Liver (tissue), 3 donors: ENCODE measurements at regions not wholly inside any gene's neighbourhood (a gene's known extent, or its start where the extent isn't known, plus 50 kb on each side); places are given as distances from the start of the nearest gene placed in this dataset.

Experiments used
- SP1 ChIP-seq: IDR thresholded peaks from 2 replicates; pipeline ENCODE4 v1.6.1; 2018; ENCODE audit warnings: antibody characterized with exemption, mild to moderate bottlenecking
- TF ChIP-seq, protein P1 (sequence below): fragments of 150-350 bp; IDR thresholded peaks from 2 replicates; pipeline ENCODE4 v1.5.1; 2017; ENCODE audit warnings: improper control_type of control experiment, low read depth, low read length; ENCODE audit not compliant: missing input control
- TF ChIP-seq, protein P2 (sequence below): IDR thresholded peaks from 2 replicates; pipeline ENCODE4 v1.6.1; 2016; ENCODE audit warnings: antibody characterized with exemption, mild to moderate bottlenecking
- TF ChIP-seq, protein P3 (sequence below): IDR thresholded peaks from 2 replicates; pipeline ENCODE4 v1.6.1; 2016; ENCODE audit warnings: antibody characterized with exemption
- donor health status: healthy.
- donor health status: healthy.

DNA sequence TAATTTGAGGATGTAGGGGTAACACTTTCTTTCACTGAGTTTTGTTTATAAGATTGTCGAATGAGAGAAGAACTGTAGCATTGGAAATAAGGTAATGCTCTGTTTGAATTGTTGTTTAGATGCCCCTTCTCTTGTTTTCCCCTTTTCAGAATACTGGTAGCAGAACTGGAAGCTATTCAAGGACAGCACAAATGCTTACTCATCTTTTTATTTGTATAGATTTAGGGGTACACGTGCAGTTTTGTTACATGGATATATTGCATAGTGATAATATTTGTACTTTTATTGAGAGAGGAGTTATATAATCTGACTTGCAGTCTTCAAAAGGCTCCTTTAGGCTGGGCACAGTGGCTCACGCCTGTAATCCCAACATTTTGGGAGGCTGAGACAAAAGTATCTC is 145.4 kb upstream of the HAND2 start:
- TF ChIP-seq, protein P1, sequence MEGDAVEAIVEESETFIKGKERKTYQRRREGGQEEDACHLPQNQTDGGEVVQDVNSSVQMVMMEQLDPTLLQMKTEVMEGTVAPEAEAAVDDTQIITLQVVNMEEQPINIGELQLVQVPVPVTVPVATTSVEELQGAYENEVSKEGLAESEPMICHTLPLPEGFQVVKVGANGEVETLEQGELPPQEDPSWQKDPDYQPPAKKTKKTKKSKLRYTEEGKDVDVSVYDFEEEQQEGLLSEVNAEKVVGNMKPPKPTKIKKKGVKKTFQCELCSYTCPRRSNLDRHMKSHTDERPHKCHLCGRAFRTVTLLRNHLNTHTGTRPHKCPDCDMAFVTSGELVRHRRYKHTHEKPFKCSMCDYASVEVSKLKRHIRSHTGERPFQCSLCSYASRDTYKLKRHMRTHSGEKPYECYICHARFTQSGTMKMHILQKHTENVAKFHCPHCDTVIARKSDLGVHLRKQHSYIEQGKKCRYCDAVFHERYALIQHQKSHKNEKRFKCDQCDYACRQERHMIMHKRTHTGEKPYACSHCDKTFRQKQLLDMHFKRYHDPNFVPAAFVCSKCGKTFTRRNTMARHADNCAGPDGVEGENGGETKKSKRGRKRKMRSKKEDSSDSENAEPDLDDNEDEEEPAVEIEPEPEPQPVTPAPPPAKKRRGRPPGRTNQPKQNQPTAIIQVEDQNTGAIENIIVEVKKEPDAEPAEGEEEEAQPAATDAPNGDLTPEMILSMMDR = no peak
- TF ChIP-seq, protein P2, sequence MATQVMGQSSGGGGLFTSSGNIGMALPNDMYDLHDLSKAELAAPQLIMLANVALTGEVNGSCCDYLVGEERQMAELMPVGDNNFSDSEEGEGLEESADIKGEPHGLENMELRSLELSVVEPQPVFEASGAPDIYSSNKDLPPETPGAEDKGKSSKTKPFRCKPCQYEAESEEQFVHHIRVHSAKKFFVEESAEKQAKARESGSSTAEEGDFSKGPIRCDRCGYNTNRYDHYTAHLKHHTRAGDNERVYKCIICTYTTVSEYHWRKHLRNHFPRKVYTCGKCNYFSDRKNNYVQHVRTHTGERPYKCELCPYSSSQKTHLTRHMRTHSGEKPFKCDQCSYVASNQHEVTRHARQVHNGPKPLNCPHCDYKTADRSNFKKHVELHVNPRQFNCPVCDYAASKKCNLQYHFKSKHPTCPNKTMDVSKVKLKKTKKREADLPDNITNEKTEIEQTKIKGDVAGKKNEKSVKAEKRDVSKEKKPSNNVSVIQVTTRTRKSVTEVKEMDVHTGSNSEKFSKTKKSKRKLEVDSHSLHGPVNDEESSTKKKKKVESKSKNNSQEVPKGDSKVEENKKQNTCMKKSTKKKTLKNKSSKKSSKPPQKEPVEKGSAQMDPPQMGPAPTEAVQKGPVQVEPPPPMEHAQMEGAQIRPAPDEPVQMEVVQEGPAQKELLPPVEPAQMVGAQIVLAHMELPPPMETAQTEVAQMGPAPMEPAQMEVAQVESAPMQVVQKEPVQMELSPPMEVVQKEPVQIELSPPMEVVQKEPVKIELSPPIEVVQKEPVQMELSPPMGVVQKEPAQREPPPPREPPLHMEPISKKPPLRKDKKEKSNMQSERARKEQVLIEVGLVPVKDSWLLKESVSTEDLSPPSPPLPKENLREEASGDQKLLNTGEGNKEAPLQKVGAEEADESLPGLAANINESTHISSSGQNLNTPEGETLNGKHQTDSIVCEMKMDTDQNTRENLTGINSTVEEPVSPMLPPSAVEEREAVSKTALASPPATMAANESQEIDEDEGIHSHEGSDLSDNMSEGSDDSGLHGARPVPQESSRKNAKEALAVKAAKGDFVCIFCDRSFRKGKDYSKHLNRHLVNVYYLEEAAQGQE = no peak
- TF ChIP-seq, protein P3, sequence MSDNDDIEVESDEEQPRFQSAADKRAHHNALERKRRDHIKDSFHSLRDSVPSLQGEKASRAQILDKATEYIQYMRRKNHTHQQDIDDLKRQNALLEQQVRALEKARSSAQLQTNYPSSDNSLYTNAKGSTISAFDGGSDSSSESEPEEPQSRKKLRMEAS = no peak
- TF ChIP-seq SP1 = no peak
